HFFc6 (cell line): ENCODE measurements at regions not wholly inside any gene's neighbourhood (a gene's known extent, or its start where the extent isn't known, plus 50 kb on each side); places are given as distances from the start of the nearest gene placed in this dataset.

ENCODE experiments used
- DNase-seq: peaks from one replicate; pipeline ENCODE4 v3.0.0-alpha.2; 2018
- H3K27ac Mint-ChIP-seq: 2 replicates; pipeline ENCODE4 v1.8.0; 2020; ENCODE audit warnings: mild to moderate bottlenecking, mixed read lengths
- H3K27me3 Mint-ChIP-seq: 2 replicates; pipeline ENCODE4 v1.8.0; 2021; ENCODE audit warnings: mild to moderate bottlenecking, moderate library complexity, mixed read lengths; ENCODE audit not compliant: insufficient read depth
- H3K36me3 Mint-ChIP-seq: 2 replicates; pipeline ENCODE4 v1.8.0; 2021; ENCODE audit warnings: low read depth, mixed read lengths
- H3K4me1 Mint-ChIP-seq: 2 replicates; pipeline ENCODE4 v1.8.0; 2020; ENCODE audit warnings: low read depth, mixed read lengths
- H3K4me3 Mint-ChIP-seq: 2 replicates; pipeline ENCODE4 v1.8.0; 2020; ENCODE audit warnings: mild to moderate bottlenecking, moderate library complexity, mixed read lengths
- H3K9me3 Mint-ChIP-seq: 2 replicates; pipeline ENCODE4 v1.8.0; 2020; ENCODE audit warnings: mild to moderate bottlenecking, mixed read lengths
- TF ChIP-seq, protein P1 (sequence below): fragments of 200-600 bp; sonication (generic); IDR thresholded peaks from 2 replicates; pipeline ENCODE4 v1.5.0; 2021; ENCODE audit warnings: antibody characterized with exemption, mild to moderate bottlenecking

DNA sequence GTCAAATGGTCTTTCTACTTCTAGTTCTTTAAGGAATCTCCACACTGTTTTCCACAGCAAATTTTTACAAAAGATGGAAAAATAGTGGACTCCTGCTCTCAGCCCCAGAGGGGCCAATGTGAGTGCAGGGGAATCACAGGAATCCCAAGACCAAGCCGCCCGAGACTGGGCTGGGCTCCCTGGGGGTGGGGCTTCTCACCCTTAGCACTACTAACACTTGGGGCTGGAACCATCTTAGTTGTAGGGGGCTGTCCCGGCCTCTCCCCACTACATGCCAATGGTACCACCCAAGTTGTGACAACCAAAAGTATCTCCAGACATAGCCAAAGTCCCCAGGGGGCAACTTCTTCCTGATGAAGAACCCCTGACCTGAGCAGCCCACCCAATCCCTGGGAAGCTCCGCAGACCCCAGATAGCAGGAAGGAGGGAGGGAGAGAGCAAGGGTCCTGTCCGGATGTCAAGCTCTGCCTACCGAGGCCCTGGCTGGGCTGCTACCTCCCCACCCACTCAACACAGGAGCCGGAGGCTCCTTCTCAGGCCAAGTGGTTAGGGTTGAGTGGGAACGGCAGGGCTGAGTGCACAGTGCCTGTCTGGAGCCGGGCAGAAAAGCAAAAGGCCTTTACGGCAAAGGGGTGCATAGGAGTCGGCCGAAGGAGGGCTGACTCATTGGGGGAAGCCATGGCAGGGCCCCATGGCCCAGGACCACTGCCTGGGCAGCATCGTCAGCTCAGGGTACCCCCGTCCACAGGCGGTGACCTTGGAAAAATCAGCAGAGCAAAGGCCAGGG, 122.5 kb upstream of the FGF3 start:
- DNase-seq = no peak
- no peak overlapping the region for H3K27ac Mint-ChIP-seq
- H3K9me3 Mint-ChIP-seq = no peaks in the 10 kb centered on the region
- H3K27me3 Mint-ChIP-seq = peaks cover 42% of the 10 kb centered on the region
- no peaks in the 10 kb centered on the region for H3K4me1 Mint-ChIP-seq
- TF ChIP-seq, protein P1, sequence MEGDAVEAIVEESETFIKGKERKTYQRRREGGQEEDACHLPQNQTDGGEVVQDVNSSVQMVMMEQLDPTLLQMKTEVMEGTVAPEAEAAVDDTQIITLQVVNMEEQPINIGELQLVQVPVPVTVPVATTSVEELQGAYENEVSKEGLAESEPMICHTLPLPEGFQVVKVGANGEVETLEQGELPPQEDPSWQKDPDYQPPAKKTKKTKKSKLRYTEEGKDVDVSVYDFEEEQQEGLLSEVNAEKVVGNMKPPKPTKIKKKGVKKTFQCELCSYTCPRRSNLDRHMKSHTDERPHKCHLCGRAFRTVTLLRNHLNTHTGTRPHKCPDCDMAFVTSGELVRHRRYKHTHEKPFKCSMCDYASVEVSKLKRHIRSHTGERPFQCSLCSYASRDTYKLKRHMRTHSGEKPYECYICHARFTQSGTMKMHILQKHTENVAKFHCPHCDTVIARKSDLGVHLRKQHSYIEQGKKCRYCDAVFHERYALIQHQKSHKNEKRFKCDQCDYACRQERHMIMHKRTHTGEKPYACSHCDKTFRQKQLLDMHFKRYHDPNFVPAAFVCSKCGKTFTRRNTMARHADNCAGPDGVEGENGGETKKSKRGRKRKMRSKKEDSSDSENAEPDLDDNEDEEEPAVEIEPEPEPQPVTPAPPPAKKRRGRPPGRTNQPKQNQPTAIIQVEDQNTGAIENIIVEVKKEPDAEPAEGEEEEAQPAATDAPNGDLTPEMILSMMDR = no peak
- no peak overlapping the region for H3K4me3 Mint-ChIP-seq
- H3K36me3 Mint-ChIP-seq = no peaks in the 10 kb centered on the region

DNA sequence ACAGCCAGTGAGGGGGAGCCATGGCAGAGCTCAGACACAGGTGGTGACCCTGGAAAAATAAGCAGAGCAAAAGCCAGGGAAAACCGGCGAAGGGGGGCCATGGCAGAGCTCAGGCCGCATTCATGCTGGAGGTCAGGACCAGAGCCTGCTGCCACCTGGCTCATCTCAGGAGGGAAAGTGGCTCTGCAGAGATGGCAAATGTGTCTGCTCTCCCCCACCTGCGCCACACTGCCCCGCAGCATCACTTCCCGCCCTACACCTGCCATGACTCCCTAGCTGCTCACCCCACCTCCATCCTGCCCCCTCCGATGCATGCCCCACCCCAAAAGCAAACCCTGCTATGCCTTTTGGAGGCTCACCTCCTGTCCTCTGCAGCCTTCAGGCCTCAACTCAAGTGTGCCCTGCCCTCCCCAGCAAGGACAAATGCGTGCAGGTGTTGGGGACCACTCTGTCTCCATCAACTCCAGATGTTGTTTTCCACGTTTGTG, 123.2 kb upstream of the FGF3 start:
- Mint-ChIP-seq H3K27me3 (peaks cover 41% of the 10 kb centered on the region), H3K4me1 (no peaks in the 10 kb centered on the region), H3K36me3 (no peaks in the 10 kb centered on the region), H3K27ac (no peak overlapping the region), H3K4me3 (no peak overlapping the region), H3K9me3 (no peaks in the 10 kb centered on the region)
- no peak for DNase-seq
- TF ChIP-seq, protein P1 = no peak

DNA sequence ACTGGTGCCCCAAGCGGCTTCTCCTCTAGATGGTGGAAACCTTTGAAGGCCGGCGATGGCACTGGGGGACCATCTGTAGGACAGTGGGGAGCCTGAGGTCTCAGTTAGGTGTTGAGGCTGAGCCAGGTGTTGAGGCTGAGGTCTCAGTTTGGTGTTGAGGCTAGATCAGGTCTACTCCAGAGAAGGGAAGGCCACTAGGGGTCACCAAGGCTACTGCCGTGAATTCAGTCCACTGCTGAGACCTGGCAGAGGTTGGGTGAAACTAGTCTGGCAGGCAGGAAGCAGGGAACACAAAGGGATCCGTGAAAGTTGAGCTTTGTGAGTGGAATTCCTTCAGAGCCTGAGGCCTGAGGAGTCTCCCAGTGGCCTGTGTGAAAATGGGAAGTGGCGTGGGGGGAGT, 123.8 kb upstream of the FGF3 start:
- TF ChIP-seq, protein P1 = peak; percentile 41; the same call in 1 of the 2 replicates
- H3K36me3 Mint-ChIP-seq = no peaks in the 10 kb centered on the region
- H3K27ac Mint-ChIP-seq = no peak overlapping the region
- DNase-seq = no peak
- no peak overlapping the region for H3K4me3 Mint-ChIP-seq
- H3K4me1 Mint-ChIP-seq = no peaks in the 10 kb centered on the region
- peaks cover 36% of the 10 kb centered on the region for H3K27me3 Mint-ChIP-seq
- no peaks in the 10 kb centered on the region for H3K9me3 Mint-ChIP-seq

DNA sequence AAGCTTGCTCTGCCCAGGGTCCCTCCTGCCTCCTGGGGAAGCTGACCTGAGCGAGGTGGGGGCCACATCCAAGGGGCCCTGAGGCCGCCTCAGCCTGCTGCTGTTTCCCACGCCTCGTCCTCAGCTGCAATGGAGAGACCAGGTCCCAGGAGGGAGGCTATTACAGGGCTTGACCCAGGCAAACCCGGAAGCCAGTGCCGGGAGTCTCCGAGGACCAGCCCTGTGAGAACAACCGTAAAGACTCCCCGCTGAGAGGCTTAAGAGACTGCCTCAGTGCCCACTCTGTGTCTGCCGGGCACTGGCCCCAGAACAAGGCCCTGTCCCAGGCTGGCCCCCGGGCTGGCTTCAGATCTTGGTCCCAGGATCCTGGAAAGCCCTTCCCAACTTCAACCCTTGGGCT, 124.3 kb upstream of the FGF3 start:
- Mint-ChIP-seq H3K27ac (no peak overlapping the region), H3K27me3 (peaks cover 36% of the 10 kb centered on the region), H3K4me3 (no peak overlapping the region), H3K4me1 (peaks cover 3% of the 10 kb centered on the region), H3K36me3 (no peaks in the 10 kb centered on the region), H3K9me3 (no peaks in the 10 kb centered on the region)
- DNase-seq = no peak
- TF ChIP-seq, protein P1 = no peak

DNA sequence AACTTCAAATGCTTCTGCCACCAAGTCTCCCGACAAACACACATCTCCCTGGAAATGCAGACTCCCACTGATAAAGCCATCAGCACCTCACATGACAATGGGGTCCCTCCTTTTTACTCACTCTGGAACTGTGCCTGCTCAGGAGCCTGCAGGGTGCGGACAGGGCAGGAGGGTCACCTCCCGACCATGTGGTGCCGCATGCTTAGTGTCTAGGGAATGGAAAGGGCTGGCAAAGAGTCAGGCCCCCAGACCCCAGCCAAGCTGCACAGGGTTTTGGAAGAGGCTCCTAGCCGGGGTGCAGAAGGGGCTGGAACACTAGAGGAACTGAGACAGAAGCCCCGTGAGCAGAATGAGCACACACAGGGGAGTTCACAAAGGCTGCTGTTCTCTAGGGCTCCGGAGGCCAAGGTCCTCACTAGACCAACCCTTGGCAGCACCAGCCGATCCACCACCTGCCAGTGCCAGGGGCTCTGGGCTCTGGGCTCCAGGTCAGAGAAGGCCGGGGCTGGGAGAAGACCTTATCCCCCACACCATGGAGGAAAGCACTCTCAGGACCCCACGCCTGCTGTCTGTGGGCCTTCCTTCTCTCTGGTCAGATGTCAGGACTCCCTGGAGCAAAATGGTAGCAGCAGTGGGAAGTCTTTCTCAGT, 125.1 kb upstream of the FGF3 start:
- peaks cover 10% of the 10 kb centered on the region for H3K4me1 Mint-ChIP-seq
- TF ChIP-seq, protein P1 = no peak
- no peak overlapping the region for H3K27ac Mint-ChIP-seq
- H3K27me3 Mint-ChIP-seq = peaks cover 32% of the 10 kb centered on the region
- no peak overlapping the region for H3K4me3 Mint-ChIP-seq
- no peaks in the 10 kb centered on the region for H3K36me3 Mint-ChIP-seq
- no peak for DNase-seq
- no peaks in the 10 kb centered on the region for H3K9me3 Mint-ChIP-seq
